Naive thymus-derived CD4-positive, alpha-beta T cell (primary cell): ENCODE measurements at regions not wholly inside any gene's neighbourhood (a gene's known extent, or its start where the extent isn't known, plus 50 kb on each side); places are given as distances from the start of the nearest gene placed in this dataset.

ENCODE experiments used
- ATAC-seq: fragments of 150-1000 bp; cut with Tn5 transposase; 2 replicates; pipeline ENCODE4 v1.10.0; 2021; ENCODE audit warnings: mild to moderate bottlenecking, moderate library complexity
- CTCF ChIA-PET: fragments of 350-600 bp; sonication (Branson Sonifier 250); formaldehyde crosslinking; loops from one replicate; lab custom pipeline; 2021; ENCODE audit warnings: antibody characterized with exemption; lab: Charles Lee
- POLR2A ChIA-PET: fragments of 350-600 bp; sonication (Branson Sonifier 250); formaldehyde crosslinking; loops from one replicate; lab custom pipeline; 2021; ENCODE audit warnings: antibody characterized with exemption, inconsistent platforms; lab: Charles Lee
- DNase-seq, 9 donors: peaks; one replicate each; pipeline versions ENCODE4 v3.0.0 to v3.0.0-alpha.2; 2020 to 2022; ENCODE audit warnings: mixed read lengths in 1 of 9
- H3K27ac ChIP-seq: one replicate; pipeline ENCODE4 v1.7.0; 2013; ENCODE audit warnings: mild to moderate bottlenecking, low read depth, low read length, moderate library complexity
- H3K27me3 ChIP-seq, 2 donors: one replicate each; pipeline ENCODE4 v1.7.0; 2013; ENCODE audit warnings: low read length in 2 of 2, mild to moderate bottlenecking in 2 of 2, moderate library complexity in 2 of 2; ENCODE audit not compliant: control insufficient read depth in 2 of 2, insufficient read depth in 2 of 2
- H3K36me3 ChIP-seq, 3 experiments: 1 replicate in 2 of 3; 2 replicates in 1 of 3; pipeline ENCODE4 v1.7.0; 2013; ENCODE audit warnings: low read length in 3 of 3, mild to moderate bottlenecking in 3 of 3, moderate library complexity in 1 of 3; ENCODE audit not compliant: insufficient read depth in 3 of 3, control insufficient read depth in 2 of 3
- H3K4me1 ChIP-seq, 2 donors: one replicate each; pipeline ENCODE4 v1.7.0; 2013; ENCODE audit warnings: low read length in 2 of 2, mild to moderate bottlenecking in 2 of 2, moderate library complexity in 1 of 2; ENCODE audit not compliant: control insufficient read depth in 2 of 2, insufficient read depth in 2 of 2
- H3K4me3 ChIP-seq: 2 replicates; pipeline ENCODE4 v1.7.0; 2013; ENCODE audit warnings: mild to moderate bottlenecking, low read length
- H3K9me3 ChIP-seq, 3 experiments: 1 replicate in 2 of 3; 2 replicates in 1 of 3; pipeline ENCODE4 v1.7.0; 2013; ENCODE audit warnings: low read length in 3 of 3; ENCODE audit not compliant: control insufficient read depth in 2 of 3
- H3K27ac Mint-ChIP-seq, 9 donors: one replicate each; pipeline ENCODE4 v1.8.0; 2020 to 2022; ENCODE audit warnings: mixed read lengths in 9 of 9, mild to moderate bottlenecking in 8 of 9, moderate library complexity in 5 of 9, inconsistent platforms in 2 of 9
- H3K27me3 Mint-ChIP-seq, 5 donors: one replicate each; pipeline ENCODE4 v1.8.0; 2021 to 2022; ENCODE audit warnings: mixed read lengths in 5 of 5, mild to moderate bottlenecking in 1 of 5
- H3K36me3 Mint-ChIP-seq, 5 donors: one replicate each; pipeline ENCODE4 v1.8.0; 2020 to 2022; ENCODE audit warnings: mixed read lengths in 5 of 5, mild to moderate bottlenecking in 3 of 5, inconsistent platforms in 1 of 5
- H3K4me1 Mint-ChIP-seq, 7 donors: one replicate each; pipeline ENCODE4 v1.8.0; 2020 to 2022; ENCODE audit warnings: mixed read lengths in 7 of 7, mild to moderate bottlenecking in 3 of 7, inconsistent platforms in 1 of 7
- H3K4me3 Mint-ChIP-seq, 10 donors: one replicate each; pipeline ENCODE4 v1.8.0; 2020 to 2022; ENCODE audit warnings: mild to moderate bottlenecking in 10 of 10, mixed read lengths in 10 of 10, moderate library complexity in 6 of 10, inconsistent platforms in 2 of 10
- H3K9me3 Mint-ChIP-seq, 11 donors: one replicate each; pipeline ENCODE4 v1.8.0; 2020 to 2022; ENCODE audit warnings: mixed read lengths in 11 of 11, mild to moderate bottlenecking in 4 of 11, inconsistent platforms in 1 of 11, moderate library complexity in 1 of 11
- intact Hi-C, 2 donors: fragments of 100-400 bp; cut with micrococcal nuclease; formaldehyde crosslinking; loops; one replicate each; pipeline ENCODE4 v1.15.1; 2023

DNA sequence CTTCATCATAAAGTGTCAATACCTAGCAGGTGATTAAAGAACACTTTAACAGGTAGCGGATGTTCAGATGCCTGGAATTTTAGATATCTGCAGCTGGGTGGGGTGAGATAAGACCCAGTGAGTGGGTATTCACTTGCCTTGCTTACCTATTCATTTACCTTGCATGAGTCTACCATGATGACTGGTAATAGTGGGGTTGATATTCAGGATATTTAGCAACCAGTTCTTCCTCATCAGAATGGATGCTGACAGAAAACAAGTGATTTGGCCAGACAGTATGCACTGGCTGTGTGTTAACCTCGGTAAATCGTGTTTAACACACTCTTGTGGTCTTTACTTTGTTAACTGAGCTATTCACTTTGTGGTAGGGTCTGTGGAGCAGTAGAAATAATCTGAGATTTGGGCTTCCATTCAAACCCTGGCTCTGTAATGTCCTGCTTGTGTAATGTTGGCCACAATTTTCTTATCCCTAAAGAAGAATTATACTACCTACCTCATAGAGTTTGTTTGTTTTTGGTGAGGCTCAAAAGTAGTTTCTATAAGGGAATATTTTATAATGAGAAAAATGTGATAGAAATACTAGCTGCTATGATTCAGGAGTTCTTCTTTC lies 391.9 kb upstream of the TBL1XR1 start:
- Histone ChIP-seq H3K27ac (no peak overlapping the region), H3K4me3 (no peak overlapping the region), H3K4me1 (peaks cover 9 to 13% of the 10 kb centered on the region in 2 donors), H3K9me3 (no peaks in the 10 kb centered on the region), H3K27me3 (no peaks in the 10 kb centered on the region), H3K36me3 (no peaks in the 10 kb centered on the region)
- intact Hi-C loops = no loop called here
- ATAC-seq (no peak), DNase-seq (no peak)
- peaks cover 0 to 8% (median 0%) of the 10 kb centered on the region in 11 donors for H3K9me3 Mint-ChIP-seq
- H3K27ac Mint-ChIP-seq = no peak overlapping the region
- H3K36me3 Mint-ChIP-seq = peaks cover 0 to 10% (median 0%) of the 10 kb centered on the region in 5 donors
- H3K27me3 Mint-ChIP-seq = no peaks in the 10 kb centered on the region
- ChIA-PET POLR2A (interaction anchor here (0.6 to 0.7 kb wide), 3 partner anchors 18 to 138 kb away, joined by 3 read pairs; no protein-coding TSS in a partner anchor), CTCF (no interaction called here)
- H3K4me3 Mint-ChIP-seq = no peak overlapping the region
- H3K4me1 Mint-ChIP-seq = peaks cover 11 to 30% (median 27%) of the 10 kb centered on the region in 7 donors

DNA sequence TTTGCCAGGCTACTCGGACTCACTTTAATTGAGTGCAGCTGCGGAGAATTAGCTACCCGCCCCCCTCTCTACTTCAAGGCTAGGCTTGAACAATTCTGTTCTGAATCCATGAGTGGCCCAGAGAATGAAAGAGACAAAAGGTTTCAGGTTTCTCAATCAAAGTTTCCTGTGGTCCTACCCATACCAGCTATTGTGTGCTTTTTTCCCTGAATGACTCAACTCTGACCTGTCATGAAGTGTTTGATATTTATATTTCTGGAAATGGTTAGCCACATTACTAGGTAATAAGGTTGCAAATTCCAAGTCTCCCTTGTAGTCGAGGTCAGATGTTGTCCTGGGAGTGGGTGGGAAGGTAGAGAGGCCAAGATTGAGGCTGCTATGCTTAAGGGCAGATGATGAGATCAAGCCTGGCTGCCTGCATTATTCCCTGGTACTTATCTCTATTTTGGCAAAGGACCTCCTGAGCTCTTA lies 392.7 kb upstream of the TBL1XR1 start:
- intact Hi-C loops = loop anchor here in 1 of 2 donors (10.0 kb wide), 1 partner anchor 165 kb away; no protein-coding TSS in a partner anchor
- peak overlapping the region in 2 of 9 donors; percentile 6 to 41 for H3K27ac Mint-ChIP-seq
- ATAC-seq = no peak
- Histone ChIP-seq H3K27ac (no peak overlapping the region), H3K4me3 (no peak overlapping the region), H3K36me3 (no peaks in the 10 kb centered on the region), H3K9me3 (no peaks in the 10 kb centered on the region), H3K27me3 (no peaks in the 10 kb centered on the region), H3K4me1 (peaks cover 9 to 13% of the 10 kb centered on the region in 2 donors)
- H3K27me3 Mint-ChIP-seq = no peaks in the 10 kb centered on the region
- peaks cover 0 to 7% (median 0%) of the 10 kb centered on the region in 11 donors for H3K9me3 Mint-ChIP-seq
- peaks cover 11 to 37% (median 33%) of the 10 kb centered on the region in 7 donors for H3K4me1 Mint-ChIP-seq
- H3K4me3 Mint-ChIP-seq = peak overlapping the region in 1 of 10 donors; percentile 44
- peaks cover 0 to 10% (median 0%) of the 10 kb centered on the region in 5 donors for H3K36me3 Mint-ChIP-seq
- CTCF ChIA-PET = no interaction called here
- DNase-seq = no peak
- POLR2A ChIA-PET = interaction anchor here (0.7 kb wide), 1 partner anchor 17 kb away, joined by 3 read pairs; no protein-coding TSS in a partner anchor

DNA sequence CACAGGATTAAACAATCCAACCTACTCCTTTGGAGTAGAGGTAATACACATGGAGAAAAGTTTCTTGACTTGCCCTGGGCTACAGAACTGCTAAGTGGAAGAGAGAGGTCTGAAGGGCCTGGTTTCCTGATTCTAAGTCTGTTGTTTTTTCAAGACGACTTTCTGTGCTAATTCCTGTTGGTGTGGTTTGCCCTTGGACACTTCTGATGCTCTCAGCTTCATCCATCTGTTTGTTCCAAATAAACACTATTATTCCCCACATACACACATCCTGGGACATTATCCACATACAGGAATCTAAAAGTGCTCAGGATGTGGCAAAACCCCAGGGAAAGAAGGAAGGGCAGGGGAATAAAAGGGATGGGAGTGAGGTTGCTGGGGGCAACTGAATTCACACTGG lies 393.5 kb upstream of the TBL1XR1 start:
- intact Hi-C loops = loop anchor here in 1 of 2 donors (10.0 kb wide), 1 partner anchor 166 kb away; no protein-coding TSS in a partner anchor
- ATAC-seq = no peak
- H3K9me3 ChIP-seq = no peaks in the 10 kb centered on the region
- no peak overlapping the region for H3K4me3 ChIP-seq
- peaks cover 19 to 46% (median 42%) of the 10 kb centered on the region in 7 donors for H3K4me1 Mint-ChIP-seq
- H3K36me3 ChIP-seq = no peaks in the 10 kb centered on the region
- H3K27ac Mint-ChIP-seq = peak overlapping the region in 6 of 9 donors; percentile 1 to 85 (median 32)
- peaks cover 0 to 13% (median 0%) of the 10 kb centered on the region in 5 donors for H3K36me3 Mint-ChIP-seq
- POLR2A ChIA-PET = no interaction called here
- DNase-seq = no peak
- H3K4me1 ChIP-seq = peaks cover 9 to 20% of the 10 kb centered on the region in 2 donors
- H3K27ac ChIP-seq = no peak overlapping the region
- H3K4me3 Mint-ChIP-seq = peak overlapping the region in 3 of 10 donors; percentile 1 to 78 (median 58)
- no peaks in the 10 kb centered on the region for H3K27me3 Mint-ChIP-seq
- no peaks in the 10 kb centered on the region for H3K27me3 ChIP-seq
- CTCF ChIA-PET = no interaction called here
- H3K9me3 Mint-ChIP-seq = peaks cover 0 to 7% (median 0%) of the 10 kb centered on the region in 11 donors

DNA sequence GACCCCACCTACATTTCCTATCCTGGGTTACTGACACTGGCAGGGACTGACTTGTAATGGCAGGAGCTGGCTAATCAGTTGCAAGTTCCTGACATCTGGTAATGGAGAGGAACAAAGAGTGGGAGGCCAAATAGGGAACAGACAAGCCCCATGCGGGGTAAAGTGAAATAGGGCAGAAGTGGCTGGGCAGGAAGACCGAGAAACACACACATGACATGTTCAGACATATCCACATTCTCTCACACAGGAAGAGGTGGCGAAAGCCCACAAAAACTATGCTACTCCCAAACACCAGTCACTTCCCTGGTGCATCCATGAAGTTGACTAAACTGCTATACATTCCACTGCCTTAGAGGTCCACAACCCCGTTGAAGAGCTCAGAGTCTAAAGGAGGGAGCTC lies 394.1 kb upstream of the TBL1XR1 start:
- Mint-ChIP-seq H3K27me3 (no peaks in the 10 kb centered on the region), H3K4me3 (peak overlapping the region in 6 of 10 donors; percentile 1 to 74 (median 48)), H3K27ac (peak overlapping the region in 7 of 9 donors; percentile 13 to 82 (median 54)), H3K4me1 (peaks cover 21 to 51% (median 47%) of the 10 kb centered on the region in 7 donors), H3K36me3 (peaks cover 0 to 13% (median 0%) of the 10 kb centered on the region in 5 donors), H3K9me3 (peaks cover 0 to 7% (median 0%) of the 10 kb centered on the region in 11 donors)
- intact Hi-C loops = loop anchor here in 1 of 2 donors (10.0 kb wide), 1 partner anchor 167 kb away; no protein-coding TSS in a partner anchor
- ChIA-PET POLR2A (interaction anchor here (0.7 kb wide), 1 partner anchor 50 kb away, joined by 3 read pairs; no protein-coding TSS in a partner anchor), CTCF (interaction anchor here (0.8 kb wide), 1 partner anchor 70 kb away, joined by 3 read pairs; no protein-coding TSS in a partner anchor)
- Histone ChIP-seq H3K9me3 (no peaks in the 10 kb centered on the region), H3K4me3 (no peak overlapping the region), H3K36me3 (no peaks in the 10 kb centered on the region), H3K4me1 (peaks cover 12 to 26% of the 10 kb centered on the region in 2 donors), H3K27me3 (no peaks in the 10 kb centered on the region), H3K27ac (no peak overlapping the region)
- ATAC-seq (peak; percentile 59), DNase-seq (no peak)

DNA sequence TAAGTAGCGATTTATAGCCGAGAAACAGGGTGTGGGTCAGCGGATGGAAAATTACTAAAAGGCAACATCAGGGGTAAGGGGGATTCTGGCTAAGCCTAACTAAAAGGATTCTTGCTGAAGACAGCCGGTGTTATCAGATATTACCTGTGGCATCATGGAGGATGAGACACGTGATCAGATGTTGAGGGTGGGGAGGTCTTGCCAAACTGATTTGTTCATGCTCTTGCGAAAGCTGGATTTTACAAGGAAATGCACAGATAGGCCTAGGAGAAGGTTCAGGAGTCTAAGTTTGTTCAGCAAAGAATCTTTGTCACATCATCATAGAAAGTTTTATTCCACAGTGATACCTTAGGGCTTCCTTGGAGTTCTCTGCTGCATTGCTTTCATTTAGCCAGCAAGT lies 396.8 kb upstream of the TBL1XR1 start:
- CTCF ChIA-PET = no interaction called here
- H3K4me3 ChIP-seq = no peak overlapping the region
- no peaks in the 10 kb centered on the region for H3K36me3 ChIP-seq
- no peaks in the 10 kb centered on the region for H3K9me3 Mint-ChIP-seq
- DNase-seq (no peak), ATAC-seq (no peak)
- peaks cover 45 to 78% (median 70%) of the 10 kb centered on the region in 7 donors for H3K4me1 Mint-ChIP-seq
- H3K9me3 ChIP-seq = no peaks in the 10 kb centered on the region
- no peaks in the 10 kb centered on the region for H3K27me3 ChIP-seq
- H3K27ac Mint-ChIP-seq = peak overlapping the region in 2 of 9 donors; percentile 3 to 5
- H3K27ac ChIP-seq = no peak overlapping the region
- peaks cover 0 to 10% (median 0%) of the 10 kb centered on the region in 5 donors for H3K36me3 Mint-ChIP-seq
- peaks cover 38 to 52% of the 10 kb centered on the region in 2 donors for H3K4me1 ChIP-seq
- POLR2A ChIA-PET = interaction anchor here (0.8 kb wide), 1 partner anchor 234 kb away, joined by 3 read pairs; no protein-coding TSS in a partner anchor
- no peaks in the 10 kb centered on the region for H3K27me3 Mint-ChIP-seq
- intact Hi-C loops = loop anchor here (2.0 to 10.0 kb wide), 2 partner anchors 45 to 169 kb away; no protein-coding TSS in a partner anchor
- no peak overlapping the region for H3K4me3 Mint-ChIP-seq

DNA sequence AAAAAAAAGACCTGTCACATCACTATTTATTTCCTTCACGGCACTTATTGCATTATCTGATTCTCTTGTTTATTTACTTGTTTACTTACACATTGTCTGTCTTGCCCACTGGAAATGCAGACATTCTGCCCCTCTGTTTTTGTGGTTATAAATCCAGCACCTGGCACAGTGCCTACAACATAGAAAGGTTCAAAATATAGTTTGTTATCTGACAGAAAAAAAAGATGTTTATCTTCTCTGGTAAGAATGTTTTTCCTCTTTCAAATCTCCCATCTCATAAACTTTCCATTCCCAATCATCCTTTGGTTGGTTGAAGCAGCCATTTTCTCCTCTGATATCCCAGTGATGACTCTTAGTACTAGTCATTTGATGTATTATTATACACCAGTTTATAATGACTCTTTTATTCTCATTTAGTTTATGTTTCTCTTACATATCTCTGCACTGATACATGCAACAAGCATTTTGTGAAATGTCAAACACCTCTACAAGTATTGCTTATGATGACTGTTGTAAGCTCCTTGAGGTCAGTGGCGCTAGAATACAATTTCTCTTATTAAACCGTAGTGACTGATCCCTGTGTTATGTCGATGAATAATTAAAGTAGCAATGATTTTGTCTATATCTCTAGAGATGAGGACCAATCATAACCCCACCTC lies 398.4 kb upstream of the TBL1XR1 start:
- H3K27ac Mint-ChIP-seq = peak overlapping the region in 7 of 9 donors; percentile 7 to 66 (median 25)
- peaks cover 49 to 61% of the 10 kb centered on the region in 2 donors for H3K4me1 ChIP-seq
- peak overlapping the region in 4 of 10 donors; percentile 6 to 71 (median 20) for H3K4me3 Mint-ChIP-seq
- H3K27me3 Mint-ChIP-seq = no peaks in the 10 kb centered on the region
- ChIA-PET CTCF (no interaction called here), POLR2A (interaction anchor here (0.7 kb wide), 1 partner anchor 51 kb away, joined by 3 read pairs; no protein-coding TSS in a partner anchor)
- ATAC-seq = no peak
- no peaks in the 10 kb centered on the region for H3K27me3 ChIP-seq
- intact Hi-C loops = loop anchor here (2.0 to 10.0 kb wide), 9 partner anchors 47 to 543 kb away; partner anchors contain the start of gene TBL1XR1 (in 1 of the 2)
- peaks cover 0 to 14% (median 0%) of the 10 kb centered on the region in 5 donors for H3K36me3 Mint-ChIP-seq
- H3K4me1 Mint-ChIP-seq = peaks cover 54 to 88% (median 85%) of the 10 kb centered on the region in 7 donors
- peaks cover 0 to 3% (median 0%) of the 10 kb centered on the region in 11 donors for H3K9me3 Mint-ChIP-seq
- H3K4me3 ChIP-seq = no peak overlapping the region
- H3K27ac ChIP-seq = no peak overlapping the region
- no peaks in the 10 kb centered on the region for H3K36me3 ChIP-seq
- no peak for DNase-seq
- no peaks in the 10 kb centered on the region for H3K9me3 ChIP-seq
